ENCODE measurements at regions not wholly inside any gene's neighbourhood (a gene's known extent, or its start where the extent isn't known, plus 50 kb on each side); places are given as distances from the start of the nearest gene placed in this dataset.

DNA sequence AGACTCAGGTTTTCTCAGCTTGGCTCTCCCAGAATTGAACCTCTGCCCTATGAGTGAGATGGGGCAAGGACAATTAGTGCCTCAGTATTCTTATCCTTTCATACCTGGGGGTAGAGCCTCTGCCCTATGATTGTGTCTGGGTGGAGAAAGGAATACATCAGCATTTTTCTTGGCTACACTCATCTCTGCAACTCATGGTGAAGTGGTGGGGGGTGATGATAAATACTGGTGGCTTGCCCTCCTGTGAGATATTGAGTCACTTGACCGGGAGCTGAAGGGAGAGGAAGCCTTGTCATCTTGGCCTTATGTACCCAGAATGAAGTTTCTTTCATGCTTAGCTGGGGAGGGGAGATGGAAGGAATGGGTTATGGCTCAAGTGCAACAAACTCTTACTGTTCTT, 71.3 kb upstream of the ENOX2 start:
- no peak for DNase-seq

DNA sequence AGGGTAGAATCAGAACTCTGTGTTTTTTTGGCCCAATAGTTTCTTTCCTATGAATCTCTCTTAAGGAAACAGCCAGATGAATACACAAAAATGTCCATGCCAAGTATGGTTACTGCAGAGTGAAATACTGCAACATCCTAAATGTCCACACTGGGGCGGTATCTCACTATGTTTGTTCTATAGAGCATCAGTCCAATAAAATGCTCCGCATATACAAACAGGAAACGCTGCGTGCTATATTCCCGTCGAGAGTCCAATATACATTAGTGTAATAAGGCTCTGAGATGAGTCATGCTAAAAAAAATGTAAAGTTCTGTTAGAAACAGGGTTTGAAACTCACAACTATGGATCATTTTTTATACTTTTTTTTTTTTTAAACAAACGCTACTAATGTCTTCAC, 72.9 kb upstream of the ENOX2 start:
- peak; percentile 1 to 11 for DNase-seq

DNA sequence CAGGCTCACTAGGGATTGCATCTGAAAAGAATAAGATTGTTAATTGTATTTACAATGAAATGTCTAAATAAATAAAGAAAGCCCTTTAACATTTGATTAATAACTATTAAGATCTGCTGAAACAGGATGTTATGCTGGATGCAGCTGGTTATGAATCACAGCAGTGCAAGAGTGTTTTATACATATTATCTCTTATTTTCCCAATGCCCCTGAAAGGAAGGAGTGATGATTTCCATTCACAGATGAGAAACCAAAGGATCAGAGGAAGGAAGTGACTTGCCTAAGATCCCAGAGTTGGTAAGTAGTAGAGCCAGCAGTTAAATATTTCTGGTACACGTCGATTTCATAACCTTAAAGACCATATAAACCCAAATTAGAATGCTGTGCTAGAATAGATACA, 76.3 kb upstream of the ARHGAP36 start:
- no peak for DNase-seq

GRCh38 chrX:130984782-130985181, 73.4 kb upstream of the ARHGAP36 start:
- DNase-seq: no peak

- no peak for DNase-seq
Observed at GRCh38 chrX:130987241-130987640, 70.9 kb upstream of the ARHGAP36 start.

- DNase-seq: no peak
Observed at GRCh38 chrX:130990723-130991122, 67.4 kb upstream of the ARHGAP36 start.

DNA sequence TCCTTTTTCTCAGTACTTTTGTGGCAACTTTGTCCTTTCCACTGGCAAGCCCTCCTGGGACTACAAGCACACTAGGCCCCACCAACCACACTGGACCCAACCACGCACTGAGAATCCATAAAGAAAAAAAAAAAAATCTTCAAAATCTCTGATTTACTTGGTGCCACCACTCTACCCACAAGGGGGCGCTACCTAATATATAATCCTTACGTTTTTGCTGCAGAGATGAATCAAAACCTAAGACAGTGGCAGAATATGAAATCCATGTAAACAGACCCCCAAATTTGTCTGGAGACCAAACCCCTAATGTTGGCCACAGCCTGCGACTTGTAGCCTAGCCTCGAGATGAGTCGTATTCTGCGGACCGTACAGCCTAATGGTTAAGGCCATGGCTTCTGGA, 63.5 kb upstream of the ARHGAP36 start:
- DNase-seq: peak; percentile 0 to 11

- no peak for DNase-seq
Observed at GRCh38 chrX:130995439-130995838, 62.7 kb upstream of the ARHGAP36 start.

GRCh38 chrX:130997314-130997713, 60.8 kb upstream of the ARHGAP36 start:
- no peak for DNase-seq

- no peak for DNase-seq
Observed at GRCh38 chrX:130999360-130999759, 58.8 kb upstream of the ARHGAP36 start.
